NOMO-1 treated with DMSO at 0.1 percent for 48 hours (cell line): ENCODE measurements at regions not wholly inside any gene's neighbourhood (a gene's known extent, or its start where the extent isn't known, plus 50 kb on each side); places are given as distances from the start of the nearest gene placed in this dataset.
"Not testable (repeated sequence)": the region's sequence is repeated elsewhere in the genome, so short reads cannot be mapped to it uniquely, and the experiment has no call there.

Experiments
- DNase-seq: peaks from one replicate; lab custom pipeline; 2025; ENCODE audit not compliant: unreplicated experiment; lab: John Stamatoyannopoulos, UW

DNA sequence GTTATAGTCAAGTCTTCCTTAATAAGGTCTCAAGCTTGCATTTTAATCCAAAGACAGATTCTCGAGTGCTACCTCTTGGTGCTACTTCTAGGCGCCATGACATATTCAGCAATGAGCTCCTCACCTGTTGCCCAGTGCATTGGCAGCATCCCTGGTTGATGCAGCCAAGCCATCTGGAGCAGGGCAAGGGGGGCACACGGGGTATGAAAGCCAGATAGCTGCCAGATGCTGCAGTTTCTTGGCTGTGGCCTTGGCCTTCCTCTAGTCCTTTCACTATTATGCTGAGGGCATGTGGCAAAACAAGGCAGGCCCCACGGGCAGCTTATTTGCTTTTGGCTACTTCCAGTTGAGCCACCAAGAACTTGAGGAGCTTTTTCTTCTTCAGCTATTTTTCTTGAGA is 168.6 kb upstream of the PGRMC2 start:
- no peak for DNase-seq

- no peak for DNase-seq
Observed at GRCh38 chr4:128455480-128455879, 167.9 kb upstream of the PGRMC2 start.

DNA sequence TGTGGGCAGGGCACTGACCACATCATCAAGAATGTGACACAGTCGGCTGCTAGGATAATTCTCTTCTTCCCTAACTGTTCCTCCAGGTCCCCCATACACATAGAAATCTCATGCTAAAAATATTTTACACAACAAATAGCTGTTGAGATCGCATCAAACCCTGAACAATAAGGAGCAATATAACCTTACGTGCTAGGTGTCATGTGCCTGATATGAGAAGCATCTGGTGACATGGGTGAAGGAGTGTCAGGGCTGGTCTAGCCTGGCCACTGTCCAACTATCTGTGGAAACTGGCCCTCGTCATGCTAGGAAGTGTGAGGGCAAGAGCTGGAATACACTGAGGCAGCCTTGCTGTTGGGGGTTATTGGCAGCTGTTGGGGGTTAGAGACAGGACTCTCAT is 167.3 kb upstream of the PGRMC2 start:
- no peak for DNase-seq

DNA sequence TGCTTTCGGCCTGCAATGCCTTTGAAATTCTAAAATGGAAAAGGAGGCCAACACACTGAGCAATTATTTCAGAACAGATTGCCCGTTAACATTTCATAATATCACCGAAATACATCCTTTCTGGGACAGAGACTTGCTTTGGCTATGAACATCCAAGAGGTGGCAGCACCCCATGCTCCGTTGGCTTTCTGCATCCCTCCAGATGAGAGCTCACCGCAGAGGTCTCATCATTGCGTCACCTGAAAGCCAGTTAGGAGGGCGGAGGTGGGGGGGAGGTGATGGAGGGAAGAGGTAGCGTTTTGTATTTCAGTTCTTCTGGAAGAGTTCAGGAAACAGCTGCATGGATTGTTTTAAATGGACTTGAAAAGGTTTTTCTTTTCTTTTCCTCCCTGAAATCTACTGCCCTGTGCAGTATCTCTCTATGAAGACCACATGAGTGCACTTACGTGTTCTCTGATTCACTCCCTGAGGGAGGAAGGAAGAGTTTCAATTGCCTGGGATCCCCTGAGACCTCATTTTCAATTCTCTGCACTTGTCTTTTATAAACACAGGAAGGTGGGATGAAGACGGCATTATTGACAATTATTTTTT is 166.8 kb upstream of the PGRMC2 start:
- peak; percentile 95 for DNase-seq

- no peak for DNase-seq
Observed at GRCh38 chr4:128452415-128452814, 164.8 kb upstream of the PGRMC2 start.

GRCh38 chr4:128451270-128451905 is 163.8 kb upstream of the PGRMC2 start:
- no peak for DNase-seq

GRCh38 chr4:128450326-128451120 is 162.9 kb upstream of the PGRMC2 start:
- peak; percentile 46 for DNase-seq

- no peak for DNase-seq
Observed at GRCh38 chr4:128449251-128449650, 161.6 kb upstream of the PGRMC2 start.

DNA sequence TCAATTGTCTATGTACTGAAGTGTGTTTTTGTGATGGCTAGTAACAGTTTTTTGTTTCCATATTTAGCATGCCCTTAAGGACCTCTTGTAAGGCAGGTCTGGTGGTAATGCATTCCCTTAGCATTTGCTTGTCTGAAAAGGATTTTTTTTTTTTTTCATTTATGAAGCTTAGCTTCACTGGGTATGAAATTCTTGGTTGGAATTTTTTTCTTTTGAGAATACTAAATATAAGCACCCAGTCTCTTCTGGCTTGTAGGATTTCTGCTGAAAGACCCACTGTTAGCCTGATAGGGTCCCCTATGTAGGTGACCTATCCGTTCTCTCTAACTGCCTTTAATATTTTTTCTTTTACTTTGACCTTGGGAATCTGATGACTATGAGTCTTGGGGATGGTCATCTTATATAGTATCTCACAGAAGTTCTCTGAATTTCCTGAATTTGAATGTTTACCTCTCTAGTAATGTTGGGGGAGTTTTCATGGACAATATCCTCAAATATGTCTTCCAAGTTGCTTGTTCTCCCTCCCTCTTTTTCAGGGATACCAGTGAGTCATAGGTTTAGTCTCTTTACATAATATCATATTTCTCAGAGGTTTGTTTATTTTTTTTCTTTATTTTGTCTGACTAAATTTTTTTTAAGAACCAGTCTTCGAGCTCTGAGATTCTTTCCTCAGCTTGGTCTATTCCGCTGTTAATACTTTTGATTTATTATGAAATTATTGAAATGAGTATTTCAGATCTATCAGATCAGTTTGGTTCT is 157.1 kb upstream of the PGRMC2 start:
- no peak for DNase-seq

DNA sequence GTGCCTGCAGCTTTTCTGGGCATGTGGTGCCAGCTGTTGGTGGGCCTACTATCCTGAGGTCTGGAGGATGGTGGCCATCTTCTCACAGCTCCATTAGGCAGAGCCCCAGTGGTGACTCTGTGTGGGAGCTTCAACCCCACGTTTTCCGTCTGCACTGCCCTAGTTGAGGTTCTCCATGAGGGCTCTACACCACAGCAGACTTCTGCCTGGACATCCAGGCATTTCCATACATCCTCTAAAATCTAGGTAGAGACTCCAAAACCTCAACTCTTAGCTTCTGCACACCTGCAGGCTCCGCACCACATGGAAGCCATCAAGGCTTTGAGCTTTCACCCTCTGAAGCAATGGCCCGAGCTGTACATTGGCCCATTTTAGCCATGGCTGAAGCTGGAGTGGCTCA is 153.3 kb upstream of the PGRMC2 start:
- DNase-seq: no peak

GRCh38 chr4:128437023-128437422 is 149.4 kb upstream of the PGRMC2 start:
- not testable (repeated sequence) for DNase-seq

GRCh38 chr4:128429023-128429613 is 141.5 kb upstream of the PGRMC2 start:
- DNase-seq: not testable (repeated sequence)

DNA sequence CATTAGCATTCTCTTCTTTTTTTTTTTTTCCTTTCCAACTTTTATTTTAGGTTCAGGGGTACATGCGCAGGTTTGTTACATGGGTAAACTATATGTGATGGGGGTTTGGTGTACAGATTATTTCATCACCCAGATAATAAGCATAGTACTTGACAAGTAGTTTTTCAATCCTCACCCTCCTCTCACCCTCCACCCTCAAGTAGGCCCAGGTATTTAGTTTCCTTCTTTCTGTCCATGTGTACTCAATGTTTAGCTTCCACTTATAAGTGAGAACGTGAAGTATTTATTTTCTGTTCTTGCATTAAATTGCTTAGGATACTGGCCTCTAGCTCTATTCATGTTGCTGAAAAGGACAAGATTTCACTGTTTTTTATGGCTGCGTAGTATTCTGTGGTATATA is 140.8 kb upstream of the PGRMC2 start:
- no peak for DNase-seq

- peak; percentile 51 for DNase-seq
Observed at GRCh38 chr4:128427832-128428366, 140.3 kb upstream of the PGRMC2 start.

GRCh38 chr4:128424527-128425497 is 137.2 kb upstream of the PGRMC2 start:
- peak; percentile 16 for DNase-seq

DNA sequence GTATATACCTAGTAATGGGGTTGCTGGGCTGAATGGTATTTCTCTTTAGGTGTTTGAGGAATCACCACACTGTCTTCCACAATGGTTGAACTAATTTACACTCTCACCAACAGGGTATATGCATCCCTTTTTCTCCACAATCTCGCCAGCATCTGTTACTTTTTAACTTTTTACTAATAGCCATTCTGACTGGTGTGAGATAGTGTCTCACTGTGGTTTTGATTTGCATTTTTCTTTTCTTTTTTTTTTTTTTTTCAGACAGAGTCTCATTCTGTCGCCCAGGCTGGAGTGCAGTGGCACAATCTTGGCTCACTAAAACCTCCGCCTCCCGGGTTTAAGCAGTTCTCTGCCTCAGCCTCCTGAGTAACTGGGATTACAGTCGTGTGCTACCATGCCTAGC is 134.7 kb upstream of the PGRMC2 start:
- DNase-seq: not testable (repeated sequence)

DNA sequence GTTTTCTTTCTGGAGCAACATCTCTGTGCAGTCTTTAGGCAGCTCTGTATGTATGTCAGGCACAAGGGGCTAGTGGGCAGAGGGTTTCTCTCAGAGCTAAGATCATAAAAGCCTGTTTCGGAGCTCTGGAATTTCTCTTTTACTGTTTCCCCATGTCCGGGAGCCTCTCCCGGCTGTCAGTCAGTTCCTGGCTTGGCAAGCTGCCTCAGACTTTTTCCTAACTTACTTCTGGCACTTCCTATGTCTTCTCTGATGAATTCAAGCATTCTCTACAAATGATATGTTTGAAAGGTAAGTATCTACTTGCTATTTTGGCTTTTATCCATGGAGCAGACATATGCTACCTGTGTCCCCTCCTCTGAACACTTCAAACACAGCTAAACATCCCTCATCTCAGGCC is 129.3 kb upstream of the PGRMC2 start:
- DNase-seq: no peak

- no peak for DNase-seq
Observed at GRCh38 chr4:128410037-128410436, 122.4 kb upstream of the PGRMC2 start.

GRCh38 chr4:128403586-128403985 is 116.0 kb upstream of the PGRMC2 start:
- DNase-seq: no peak

DNA sequence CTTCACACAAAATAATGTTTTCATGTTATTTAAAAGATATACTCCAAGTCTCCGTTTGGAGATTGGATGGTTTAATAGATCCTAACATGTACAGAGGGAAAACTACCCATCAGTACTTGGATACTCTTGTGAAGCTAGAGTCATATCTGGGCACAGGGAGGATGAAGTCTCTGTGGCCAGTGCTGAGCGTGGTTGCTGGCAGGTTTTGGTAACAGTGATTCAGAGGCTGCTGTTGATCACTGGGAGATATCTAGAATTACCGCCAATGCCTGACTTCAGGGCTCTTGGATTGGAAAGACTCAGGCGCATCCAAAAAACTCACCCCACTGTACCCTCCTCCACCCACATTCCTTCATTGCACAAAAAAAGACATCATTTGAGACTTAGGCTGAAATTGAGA is 107.2 kb upstream of the PGRMC2 start:
- no peak for DNase-seq
